ENCODE measurements at regions not wholly inside any gene's neighbourhood (a gene's known extent, or its start where the extent isn't known, plus 50 kb on each side); places are given as distances from the start of the nearest gene placed in this dataset.

DNA sequence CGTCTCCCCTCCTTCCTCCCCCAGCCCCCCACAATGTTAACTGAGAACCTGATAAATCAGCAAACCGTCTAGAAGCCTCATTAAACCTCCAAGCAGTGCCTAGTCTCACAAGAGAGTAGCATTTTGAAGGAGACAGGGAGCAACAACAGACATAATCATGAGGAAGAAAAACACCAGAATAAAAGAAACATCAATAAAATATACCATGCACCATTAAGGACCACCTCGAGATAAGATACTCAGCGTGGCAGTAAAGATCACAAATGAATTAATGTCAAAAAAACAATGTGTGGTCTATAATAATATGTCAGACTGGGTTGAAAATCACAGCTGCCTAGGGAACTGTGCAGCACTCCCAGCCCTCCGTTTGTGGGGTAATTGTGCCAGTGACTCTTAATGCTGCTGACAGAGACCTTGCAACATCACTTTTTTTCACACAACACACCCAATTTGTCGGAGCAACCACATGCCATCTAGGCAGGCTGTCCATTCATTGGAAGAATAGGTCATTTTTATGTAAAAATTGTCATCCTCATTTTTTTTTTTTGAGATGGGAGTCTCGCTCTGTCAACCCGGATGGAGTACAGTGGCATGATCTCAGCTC, 450.8 kb upstream of the WWC1 start:
- no peaks in the 10 kb centered on the region for H3K27me3 ChIP-seq (ENCODE audit: insufficient read depth, low read depth, low read length)
- TF ChIP-seq SMC3 (conservative IDR thresholded peaks at IDR 0.05; ENCODE audit: poor library complexity) (no peak), EP300 (conservative IDR thresholded peaks at IDR 0.05; ENCODE audit: poor library complexity, severe bottlenecking) (peak; percentile 80), TAF1 (IDR thresholded peaks at IDR 0.05; ENCODE audit: low read depth) (no peak), POLR2AphosphoS5 (IDR thresholded peaks at IDR 0.05) (peak; percentile 46), RAD21 (conservative IDR thresholded peaks at IDR 0.05) (no peak), EZH2 (IDR thresholded peaks at IDR 0.05; ENCODE audit: borderline replicate concordance, insufficient read depth, low read length, poor library complexity, severe bottlenecking) (no peak), MXI1 (conservative IDR thresholded peaks at IDR 0.05; ENCODE audit: poor library complexity, severe bottlenecking) (no peak)
- TF ChIP-seq, protein P1, sequence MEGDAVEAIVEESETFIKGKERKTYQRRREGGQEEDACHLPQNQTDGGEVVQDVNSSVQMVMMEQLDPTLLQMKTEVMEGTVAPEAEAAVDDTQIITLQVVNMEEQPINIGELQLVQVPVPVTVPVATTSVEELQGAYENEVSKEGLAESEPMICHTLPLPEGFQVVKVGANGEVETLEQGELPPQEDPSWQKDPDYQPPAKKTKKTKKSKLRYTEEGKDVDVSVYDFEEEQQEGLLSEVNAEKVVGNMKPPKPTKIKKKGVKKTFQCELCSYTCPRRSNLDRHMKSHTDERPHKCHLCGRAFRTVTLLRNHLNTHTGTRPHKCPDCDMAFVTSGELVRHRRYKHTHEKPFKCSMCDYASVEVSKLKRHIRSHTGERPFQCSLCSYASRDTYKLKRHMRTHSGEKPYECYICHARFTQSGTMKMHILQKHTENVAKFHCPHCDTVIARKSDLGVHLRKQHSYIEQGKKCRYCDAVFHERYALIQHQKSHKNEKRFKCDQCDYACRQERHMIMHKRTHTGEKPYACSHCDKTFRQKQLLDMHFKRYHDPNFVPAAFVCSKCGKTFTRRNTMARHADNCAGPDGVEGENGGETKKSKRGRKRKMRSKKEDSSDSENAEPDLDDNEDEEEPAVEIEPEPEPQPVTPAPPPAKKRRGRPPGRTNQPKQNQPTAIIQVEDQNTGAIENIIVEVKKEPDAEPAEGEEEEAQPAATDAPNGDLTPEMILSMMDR (IDR thresholded peaks at IDR 0.05; ENCODE audit: poor library complexity, severe bottlenecking) = no peak
- TF ChIP-seq, protein P2, sequence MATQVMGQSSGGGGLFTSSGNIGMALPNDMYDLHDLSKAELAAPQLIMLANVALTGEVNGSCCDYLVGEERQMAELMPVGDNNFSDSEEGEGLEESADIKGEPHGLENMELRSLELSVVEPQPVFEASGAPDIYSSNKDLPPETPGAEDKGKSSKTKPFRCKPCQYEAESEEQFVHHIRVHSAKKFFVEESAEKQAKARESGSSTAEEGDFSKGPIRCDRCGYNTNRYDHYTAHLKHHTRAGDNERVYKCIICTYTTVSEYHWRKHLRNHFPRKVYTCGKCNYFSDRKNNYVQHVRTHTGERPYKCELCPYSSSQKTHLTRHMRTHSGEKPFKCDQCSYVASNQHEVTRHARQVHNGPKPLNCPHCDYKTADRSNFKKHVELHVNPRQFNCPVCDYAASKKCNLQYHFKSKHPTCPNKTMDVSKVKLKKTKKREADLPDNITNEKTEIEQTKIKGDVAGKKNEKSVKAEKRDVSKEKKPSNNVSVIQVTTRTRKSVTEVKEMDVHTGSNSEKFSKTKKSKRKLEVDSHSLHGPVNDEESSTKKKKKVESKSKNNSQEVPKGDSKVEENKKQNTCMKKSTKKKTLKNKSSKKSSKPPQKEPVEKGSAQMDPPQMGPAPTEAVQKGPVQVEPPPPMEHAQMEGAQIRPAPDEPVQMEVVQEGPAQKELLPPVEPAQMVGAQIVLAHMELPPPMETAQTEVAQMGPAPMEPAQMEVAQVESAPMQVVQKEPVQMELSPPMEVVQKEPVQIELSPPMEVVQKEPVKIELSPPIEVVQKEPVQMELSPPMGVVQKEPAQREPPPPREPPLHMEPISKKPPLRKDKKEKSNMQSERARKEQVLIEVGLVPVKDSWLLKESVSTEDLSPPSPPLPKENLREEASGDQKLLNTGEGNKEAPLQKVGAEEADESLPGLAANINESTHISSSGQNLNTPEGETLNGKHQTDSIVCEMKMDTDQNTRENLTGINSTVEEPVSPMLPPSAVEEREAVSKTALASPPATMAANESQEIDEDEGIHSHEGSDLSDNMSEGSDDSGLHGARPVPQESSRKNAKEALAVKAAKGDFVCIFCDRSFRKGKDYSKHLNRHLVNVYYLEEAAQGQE (IDR thresholded peaks at IDR 0.05; ENCODE audit: borderline replicate concordance) = no peak
- no peak overlapping the region for H3K9ac ChIP-seq (ENCODE audit: low read length)
- H3K27ac ChIP-seq (ENCODE audit: low read length) = peak overlapping the region; percentile 46
- H3K9me2 ChIP-seq (ENCODE audit: insufficient read depth, low read length) = no peaks in the 10 kb centered on the region
- H3K9me3 ChIP-seq (ENCODE audit: low read length) = no peaks in the 10 kb centered on the region
- H2AFZ ChIP-seq (ENCODE audit: low read depth, low read length) = no peak overlapping the region
- H3K79me2 ChIP-seq (replicated peaks; ENCODE audit: insufficient read depth, low read length) = no peaks in the 10 kb centered on the region
- peak overlapping the region; percentile 42 for H3K4me3 ChIP-seq (ENCODE audit: low read length)
- H3F3A ChIP-seq (ENCODE audit: insufficient read depth, low read length, poor library complexity, severe bottlenecking) = peaks cover 7% of the 10 kb centered on the region
- no peak overlapping the region for H3K4me2 ChIP-seq (ENCODE audit: low read length)
- no peaks in the 10 kb centered on the region for H4K20me1 ChIP-seq (ENCODE audit: insufficient read depth)
- H3K36me3 ChIP-seq (ENCODE audit: insufficient read depth, low read length) = no peaks in the 10 kb centered on the region

DNA sequence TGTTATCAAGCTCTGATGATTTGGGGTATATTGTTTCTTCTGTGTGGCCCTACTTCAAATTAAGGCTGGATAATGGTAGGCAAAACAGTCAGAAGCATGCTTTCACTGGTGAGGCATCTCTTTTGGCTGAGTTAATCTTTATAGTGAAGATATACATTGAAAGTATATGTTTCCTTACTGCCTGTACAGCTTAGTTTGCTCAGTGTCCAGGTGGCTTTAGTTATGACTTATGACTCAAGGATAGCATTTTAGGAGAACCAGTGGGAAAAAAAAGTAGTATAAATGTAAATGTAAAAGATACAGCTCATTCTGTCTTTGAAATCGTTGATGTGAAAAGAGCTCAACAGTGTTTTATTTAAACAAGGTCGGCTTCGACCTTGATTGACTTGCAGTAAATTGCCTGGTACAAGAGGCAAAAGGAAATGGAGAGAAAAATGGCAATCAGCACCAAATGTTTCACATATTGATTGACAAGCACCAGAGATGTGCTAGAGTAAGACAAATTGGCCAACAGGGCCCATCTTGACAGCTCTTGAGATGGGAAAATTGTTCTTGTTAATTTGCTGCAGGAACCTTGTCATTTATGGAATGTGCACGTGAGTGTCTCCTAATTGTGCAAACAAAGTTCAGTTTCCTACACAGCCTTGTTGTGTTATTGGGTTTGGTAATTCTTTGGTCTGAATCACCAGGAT, 447.4 kb upstream of the WWC1 start:
- no peaks in the 10 kb centered on the region for H3K79me2 ChIP-seq (replicated peaks; ENCODE audit: insufficient read depth, low read length)
- H4K20me1 ChIP-seq (ENCODE audit: insufficient read depth) = no peaks in the 10 kb centered on the region
- H3K9ac ChIP-seq (ENCODE audit: low read length) = no peak overlapping the region
- H3K9me3 ChIP-seq (ENCODE audit: low read length) = no peaks in the 10 kb centered on the region
- peak overlapping the region; percentile 7 for H3K4me3 ChIP-seq (ENCODE audit: low read length)
- H3K27me3 ChIP-seq (ENCODE audit: insufficient read depth, low read depth, low read length) = peaks cover 3% of the 10 kb centered on the region
- no peak overlapping the region for H2AFZ ChIP-seq (ENCODE audit: low read depth, low read length)
- H3K27ac ChIP-seq (ENCODE audit: low read length) = peak overlapping the region; percentile 14
- TF ChIP-seq POLR2AphosphoS5 (IDR thresholded peaks at IDR 0.05) (peak; percentile 78), RAD21 (conservative IDR thresholded peaks at IDR 0.05) (no peak), EP300 (conservative IDR thresholded peaks at IDR 0.05; ENCODE audit: poor library complexity, severe bottlenecking) (peak; percentile 90)
- TF ChIP-seq, protein P1 (IDR thresholded peaks at IDR 0.05; ENCODE audit: poor library complexity, severe bottlenecking) = no peak
- TF ChIP-seq, protein P2 (IDR thresholded peaks at IDR 0.05; ENCODE audit: borderline replicate concordance) = peak; percentile 87
- H3K9me2 ChIP-seq (ENCODE audit: insufficient read depth, low read length) = no peaks in the 10 kb centered on the region
- H3K4me2 ChIP-seq (ENCODE audit: low read length) = peak overlapping the region; percentile 3
- H3K36me3 ChIP-seq (ENCODE audit: insufficient read depth, low read length) = no peaks in the 10 kb centered on the region
- H3F3A ChIP-seq (ENCODE audit: insufficient read depth, low read length, poor library complexity, severe bottlenecking) = peaks cover 7% of the 10 kb centered on the region
